ENCODE measurements at regions not wholly inside any gene's neighbourhood (a gene's known extent, or its start where the extent isn't known, plus 50 kb on each side); places are given as distances from the start of the nearest gene placed in this dataset.

DNA sequence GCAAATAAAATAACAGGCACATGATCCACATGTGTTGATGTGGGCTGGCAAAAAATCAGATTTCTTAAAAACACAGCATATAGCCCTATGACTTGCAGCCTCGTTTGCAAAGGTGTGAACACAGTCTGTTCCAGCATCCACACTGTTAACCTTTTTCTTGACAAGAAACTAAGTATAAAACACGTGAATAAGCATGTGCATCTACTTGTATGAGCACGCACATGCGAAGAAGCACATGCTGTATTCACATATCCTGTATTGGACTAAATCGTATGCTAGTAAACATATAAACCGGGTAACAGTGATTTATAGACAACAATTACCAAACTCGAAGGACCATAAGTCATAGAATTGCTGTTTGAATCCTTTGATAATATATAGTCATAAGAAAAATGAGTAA lies 218.7 kb downstream of the HDGFL1 start:
- H3K36me3 ChIP-seq (ENCODE audit: control insufficient read depth in 1 of 2, insufficient read depth in 2 of 2, low read length in 1 of 2) = no peaks in the 10 kb centered on the region
- intact Hi-C loops (cut with DNase I) = no loop called here
- no peak overlapping the region for H3K4me3 ChIP-seq (ENCODE audit: low read length in 2 of 2)
- peaks cover 1% of the 10 kb centered on the region for H3K9me3 ChIP-seq (ENCODE audit: control insufficient read depth, low read length)
- WGBS, 2 donors = 91% methylated on average over 7 of the region's 7 CpGs
- ATAC-seq (ENCODE audit: low FRiP score) (no peak), DNase-seq (no peak)
- H3K27me3 ChIP-seq (ENCODE audit: control insufficient read depth in 1 of 2, insufficient read depth in 2 of 2, low read length in 1 of 2) = no peaks in the 10 kb centered on the region
- no peaks in the 10 kb centered on the region for H3K4me1 ChIP-seq (ENCODE audit: control insufficient read depth in 1 of 2, insufficient read depth in 2 of 2, low read length in 2 of 2)
- H3K27ac ChIP-seq (ENCODE audit: low read depth in 1 of 2, low read length in 2 of 2) = no peak overlapping the region

DNA sequence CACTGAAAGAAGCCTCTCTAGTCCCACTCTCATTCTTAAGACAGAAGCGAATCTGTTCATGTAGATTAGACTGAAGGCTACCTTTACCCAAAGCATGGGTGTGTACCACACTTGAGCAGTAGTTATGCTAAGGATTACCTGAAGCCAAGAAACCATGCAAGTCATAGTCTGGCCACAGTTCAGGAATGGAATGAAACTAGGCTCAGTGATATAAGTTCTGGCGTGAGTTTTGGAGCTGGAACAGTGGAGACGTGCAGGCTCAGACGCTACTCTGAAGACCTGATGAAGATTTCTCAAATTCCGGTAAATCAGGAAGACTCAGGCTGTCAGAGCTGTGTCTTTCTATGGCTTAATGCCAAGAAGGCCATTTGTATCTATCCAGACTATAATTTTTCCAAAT lies 219.9 kb downstream of the HDGFL1 start:
- Histone ChIP-seq H3K27ac (ENCODE audit: low read depth in 1 of 2, low read length in 2 of 2) (no peak overlapping the region), H3K27me3 (ENCODE audit: control insufficient read depth in 1 of 2, insufficient read depth in 2 of 2, low read length in 1 of 2) (no peaks in the 10 kb centered on the region), H3K4me1 (ENCODE audit: control insufficient read depth in 1 of 2, insufficient read depth in 2 of 2, low read length in 2 of 2) (no peaks in the 10 kb centered on the region), H3K4me3 (ENCODE audit: low read length in 2 of 2) (no peak overlapping the region), H3K9me3 (ENCODE audit: control insufficient read depth, low read length) (peaks cover 1% of the 10 kb centered on the region), H3K36me3 (ENCODE audit: control insufficient read depth in 1 of 2, insufficient read depth in 2 of 2, low read length in 1 of 2) (no peaks in the 10 kb centered on the region)
- ATAC-seq (ENCODE audit: low FRiP score) = no peak
- DNase-seq = no peak
- intact Hi-C loops (cut with DNase I) = no loop called here
- WGBS, 2 donors = 43 to 66% methylated on average over 5 of the region's 5 CpGs

DNA sequence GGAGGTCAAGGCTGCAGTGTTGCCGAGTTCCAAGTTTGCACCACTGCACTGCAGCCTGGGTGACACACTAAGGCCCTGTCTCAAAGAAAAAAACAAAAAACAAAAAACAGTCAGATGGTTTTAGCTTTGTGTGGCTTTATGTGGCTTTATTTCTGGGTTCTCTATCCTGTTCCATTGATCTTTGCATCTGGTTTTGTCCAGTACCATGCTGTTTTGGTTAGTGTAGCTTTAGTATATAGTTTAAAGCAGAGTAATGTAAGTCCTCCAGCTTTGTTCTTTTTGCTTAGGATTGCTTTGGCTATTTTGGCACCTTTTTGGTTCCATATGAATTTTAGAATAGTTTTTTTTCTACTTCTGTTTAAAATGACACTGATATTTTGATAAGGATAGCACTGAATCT lies 225.5 kb downstream of the HDGFL1 start:
- Histone ChIP-seq H3K27me3 (ENCODE audit: control insufficient read depth in 1 of 2, insufficient read depth in 2 of 2, low read length in 1 of 2) (no peaks in the 10 kb centered on the region), H3K9me3 (ENCODE audit: control insufficient read depth, low read length) (peaks cover 3% of the 10 kb centered on the region), H3K4me3 (ENCODE audit: low read length in 2 of 2) (no peak overlapping the region), H3K36me3 (ENCODE audit: control insufficient read depth in 1 of 2, insufficient read depth in 2 of 2, low read length in 1 of 2) (no peaks in the 10 kb centered on the region), H3K4me1 (ENCODE audit: control insufficient read depth in 1 of 2, insufficient read depth in 2 of 2, low read length in 2 of 2) (no peaks in the 10 kb centered on the region), H3K27ac (ENCODE audit: low read depth in 1 of 2, low read length in 2 of 2) (no peak overlapping the region)
- DNase-seq (no peak), ATAC-seq (ENCODE audit: low FRiP score) (no peak)
- intact Hi-C loops (cut with DNase I) = no loop called here
- WGBS, 2 donors = 96 to 99% methylated on average over 1 of the region's 1 CpG

DNA sequence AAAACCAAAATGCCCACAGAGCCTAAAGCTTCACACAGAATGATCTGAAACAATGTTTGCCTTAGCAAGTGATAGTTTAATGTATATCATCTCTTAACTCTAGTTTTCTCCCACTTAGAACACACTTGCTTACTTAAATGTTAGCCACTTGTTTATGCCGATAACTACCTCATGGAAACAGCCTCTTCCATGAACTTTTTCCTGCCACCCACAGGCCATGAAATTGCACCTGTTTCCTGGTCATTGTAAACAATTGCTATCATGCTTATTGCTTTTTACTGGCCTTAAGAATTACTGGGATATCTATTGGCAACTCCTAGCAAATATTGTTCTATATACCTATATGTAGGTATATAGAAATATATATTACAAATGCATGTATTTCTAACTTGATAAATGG lies 231.1 kb downstream of the HDGFL1 start:
- intact Hi-C loops (cut with DNase I) = no loop called here
- Histone ChIP-seq H3K4me3 (ENCODE audit: low read length in 2 of 2) (no peak overlapping the region), H3K9me3 (ENCODE audit: control insufficient read depth, low read length) (no peaks in the 10 kb centered on the region), H3K27ac (ENCODE audit: low read depth in 1 of 2, low read length in 2 of 2) (no peak overlapping the region), H3K36me3 (ENCODE audit: control insufficient read depth in 1 of 2, insufficient read depth in 2 of 2, low read length in 1 of 2) (no peaks in the 10 kb centered on the region), H3K4me1 (ENCODE audit: control insufficient read depth in 1 of 2, insufficient read depth in 2 of 2, low read length in 2 of 2) (no peaks in the 10 kb centered on the region), H3K27me3 (ENCODE audit: control insufficient read depth in 1 of 2, insufficient read depth in 2 of 2, low read length in 1 of 2) (no peaks in the 10 kb centered on the region)
- no peak for ATAC-seq (ENCODE audit: low FRiP score)
- 95 to 98% methylated on average over 1 of the region's 1 CpG for WGBS, 2 donors
- no peak for DNase-seq

DNA sequence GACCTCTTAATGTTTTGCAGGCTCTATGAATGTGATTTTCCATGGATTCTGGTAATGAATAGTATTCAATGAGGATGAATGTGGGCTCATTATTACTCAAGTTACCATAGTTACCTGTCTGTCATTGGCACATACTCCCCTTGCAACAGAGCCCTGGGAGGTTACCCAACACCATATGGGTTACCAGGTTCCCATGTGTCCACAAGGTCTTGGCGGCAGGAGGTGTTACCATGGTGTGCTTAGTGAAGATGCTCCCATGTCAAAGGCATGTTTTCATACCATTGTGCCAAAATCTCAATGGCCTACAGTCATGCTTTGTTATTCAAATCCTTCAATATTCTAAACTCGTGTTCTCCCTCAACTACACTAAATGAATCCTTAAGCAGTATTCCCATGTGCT lies 232.5 kb downstream of the HDGFL1 start:
- WGBS, 2 donors = 94% methylated on average over 2 of the region's 2 CpGs
- intact Hi-C loops (cut with DNase I) = no loop called here
- no peak overlapping the region for H3K27ac ChIP-seq (ENCODE audit: low read depth in 1 of 2, low read length in 2 of 2)
- no peaks in the 10 kb centered on the region for H3K9me3 ChIP-seq (ENCODE audit: control insufficient read depth, low read length)
- no peak for ATAC-seq (ENCODE audit: low FRiP score)
- H3K4me1 ChIP-seq (ENCODE audit: control insufficient read depth in 1 of 2, insufficient read depth in 2 of 2, low read length in 2 of 2) = peaks cover 0 to 3% of the 10 kb centered on the region in 2 donors
- no peaks in the 10 kb centered on the region for H3K36me3 ChIP-seq (ENCODE audit: control insufficient read depth in 1 of 2, insufficient read depth in 2 of 2, low read length in 1 of 2)
- no peaks in the 10 kb centered on the region for H3K27me3 ChIP-seq (ENCODE audit: control insufficient read depth in 1 of 2, insufficient read depth in 2 of 2, low read length in 1 of 2)
- H3K4me3 ChIP-seq (ENCODE audit: low read length in 2 of 2) = no peak overlapping the region
- DNase-seq = no peak

DNA sequence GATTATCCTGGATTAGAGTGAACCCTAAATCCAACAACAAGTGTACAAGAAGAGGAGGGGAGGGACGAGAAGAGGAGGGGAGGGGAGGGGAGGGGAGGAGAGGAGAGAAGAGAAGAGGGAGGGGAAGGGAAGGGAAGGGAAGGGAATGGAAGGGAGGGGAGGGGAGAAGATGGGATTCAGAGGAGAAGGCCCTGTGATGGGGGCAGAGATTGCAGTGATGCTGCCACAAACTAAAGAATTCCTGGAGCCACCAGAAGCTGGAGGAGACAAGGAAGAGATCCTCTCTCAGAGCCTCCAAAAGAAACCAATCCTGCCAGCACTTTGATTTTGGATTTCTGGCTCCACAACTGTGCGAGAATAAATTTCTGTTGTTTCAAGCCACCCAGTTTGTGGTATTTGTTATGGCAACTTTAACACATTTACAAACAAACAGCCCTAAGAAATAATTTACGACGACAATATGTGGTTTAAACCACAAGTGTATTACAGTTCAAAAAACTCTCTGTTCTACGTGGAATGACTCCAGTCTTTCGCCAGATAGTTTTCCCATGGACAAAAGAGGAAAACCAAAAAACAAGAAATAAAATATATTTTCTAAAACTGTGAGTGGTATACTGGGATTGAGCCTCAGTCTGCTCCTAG lies 235.4 kb downstream of the HDGFL1 start:
- no peak for ATAC-seq (ENCODE audit: low FRiP score)
- Histone ChIP-seq H3K4me1 (ENCODE audit: control insufficient read depth in 1 of 2, insufficient read depth in 2 of 2, low read length in 2 of 2) (peaks cover 0 to 3% of the 10 kb centered on the region in 2 donors), H3K9me3 (ENCODE audit: control insufficient read depth, low read length) (no peaks in the 10 kb centered on the region), H3K36me3 (ENCODE audit: control insufficient read depth in 1 of 2, insufficient read depth in 2 of 2, low read length in 1 of 2) (no peaks in the 10 kb centered on the region), H3K27me3 (ENCODE audit: control insufficient read depth in 1 of 2, insufficient read depth in 2 of 2, low read length in 1 of 2) (no peaks in the 10 kb centered on the region), H3K27ac (ENCODE audit: low read depth in 1 of 2, low read length in 2 of 2) (no peak overlapping the region), H3K4me3 (ENCODE audit: low read length in 2 of 2) (no peak overlapping the region)
- WGBS, 2 donors = 94 to 95% methylated on average over 6 of the region's 6 CpGs
- no peak for DNase-seq
- intact Hi-C loops (cut with DNase I) = no loop called here

DNA sequence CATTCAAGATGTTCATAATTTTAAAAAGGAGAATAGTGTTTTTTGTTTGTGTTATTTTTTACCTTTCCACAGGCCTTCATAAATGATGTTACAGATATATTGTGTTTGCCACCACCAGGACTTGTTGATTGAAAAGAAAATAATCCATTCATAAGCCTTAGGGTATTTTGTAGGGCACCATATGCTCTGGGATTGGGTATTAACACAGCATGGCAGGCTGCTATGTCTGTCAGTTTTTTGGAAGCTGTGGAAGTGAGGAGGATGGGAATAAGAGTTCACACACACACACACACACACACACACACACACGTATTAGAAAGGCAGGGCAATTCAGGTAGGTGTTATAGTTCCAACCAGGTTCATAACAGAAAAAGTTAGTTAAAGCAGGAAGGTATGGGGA lies 237.9 kb downstream of the HDGFL1 start:
- H3K27ac ChIP-seq (ENCODE audit: low read depth in 1 of 2, low read length in 2 of 2) = no peak overlapping the region
- no peak overlapping the region for H3K4me3 ChIP-seq (ENCODE audit: low read length in 2 of 2)
- intact Hi-C loops (cut with DNase I) = no loop called here
- DNase-seq (no peak), ATAC-seq (ENCODE audit: low FRiP score) (no peak)
- 83 to 88% methylated on average over 1 of the region's 1 CpG for WGBS, 2 donors
- H3K9me3 ChIP-seq (ENCODE audit: control insufficient read depth, low read length) = no peaks in the 10 kb centered on the region
- peaks cover 0 to 3% of the 10 kb centered on the region in 2 donors for H3K4me1 ChIP-seq (ENCODE audit: control insufficient read depth in 1 of 2, insufficient read depth in 2 of 2, low read length in 2 of 2)
- no peaks in the 10 kb centered on the region for H3K36me3 ChIP-seq (ENCODE audit: control insufficient read depth in 1 of 2, insufficient read depth in 2 of 2, low read length in 1 of 2)
- H3K27me3 ChIP-seq (ENCODE audit: control insufficient read depth in 1 of 2, insufficient read depth in 2 of 2, low read length in 1 of 2) = no peaks in the 10 kb centered on the region

DNA sequence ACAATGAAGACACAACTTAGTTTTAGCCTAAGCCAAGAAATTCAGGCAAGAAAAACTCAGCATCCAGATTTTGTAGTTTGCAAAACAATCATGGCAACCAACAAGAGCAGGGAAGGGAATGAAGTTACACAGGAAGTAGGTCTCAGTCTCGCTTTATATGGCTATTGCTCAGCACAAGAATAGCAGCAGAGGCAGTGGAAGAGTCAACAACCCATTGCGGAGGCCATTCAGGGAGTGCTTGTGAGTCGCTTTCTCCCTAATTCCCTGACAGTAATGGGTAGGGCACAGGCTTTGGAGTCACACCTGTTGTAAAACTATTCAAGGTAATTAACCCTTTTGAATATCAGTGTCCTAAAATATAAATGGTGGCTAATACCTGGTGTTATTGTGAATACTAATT lies 238.5 kb downstream of the HDGFL1 start:
- DNase-seq (no peak), ATAC-seq (ENCODE audit: low FRiP score) (no peak)
- H3K9me3 ChIP-seq (ENCODE audit: control insufficient read depth, low read length) = no peaks in the 10 kb centered on the region
- intact Hi-C loops (cut with DNase I) = no loop called here
- no peaks in the 10 kb centered on the region for H3K36me3 ChIP-seq (ENCODE audit: control insufficient read depth in 1 of 2, insufficient read depth in 2 of 2, low read length in 1 of 2)
- H3K4me3 ChIP-seq (ENCODE audit: low read length in 2 of 2) = no peak overlapping the region
- peaks cover 0 to 3% of the 10 kb centered on the region in 2 donors for H3K4me1 ChIP-seq (ENCODE audit: control insufficient read depth in 1 of 2, insufficient read depth in 2 of 2, low read length in 2 of 2)
- 95 to 96% methylated on average over 3 of the region's 3 CpGs for WGBS, 2 donors
- H3K27ac ChIP-seq (ENCODE audit: low read depth in 1 of 2, low read length in 2 of 2) = no peak overlapping the region
- H3K27me3 ChIP-seq (ENCODE audit: control insufficient read depth in 1 of 2, insufficient read depth in 2 of 2, low read length in 1 of 2) = no peaks in the 10 kb centered on the region

DNA sequence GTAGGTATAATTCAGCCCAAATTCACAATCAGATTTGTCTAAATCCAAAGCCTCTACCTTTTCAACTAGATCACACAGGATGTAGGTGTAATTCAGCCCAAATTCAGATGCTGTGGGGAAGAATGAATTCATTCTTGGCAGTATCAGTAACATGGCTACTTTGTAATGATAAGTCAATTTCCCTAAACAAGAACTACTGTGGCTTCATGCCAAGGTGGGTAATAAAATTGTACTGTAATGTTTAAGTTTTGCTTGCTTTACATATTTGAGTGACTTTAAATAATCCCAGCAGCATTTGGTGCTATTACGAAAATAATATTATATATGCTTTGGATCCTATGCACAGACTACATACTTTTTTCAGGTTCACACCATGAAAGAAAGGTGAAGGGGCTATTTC lies 239.1 kb downstream of the HDGFL1 start:
- DNase-seq = no peak
- Histone ChIP-seq H3K4me1 (ENCODE audit: control insufficient read depth in 1 of 2, insufficient read depth in 2 of 2, low read length in 2 of 2) (peaks cover 0 to 3% of the 10 kb centered on the region in 2 donors), H3K36me3 (ENCODE audit: control insufficient read depth in 1 of 2, insufficient read depth in 2 of 2, low read length in 1 of 2) (no peaks in the 10 kb centered on the region), H3K9me3 (ENCODE audit: control insufficient read depth, low read length) (no peaks in the 10 kb centered on the region), H3K27me3 (ENCODE audit: control insufficient read depth in 1 of 2, insufficient read depth in 2 of 2, low read length in 1 of 2) (no peaks in the 10 kb centered on the region), H3K27ac (ENCODE audit: low read depth in 1 of 2, low read length in 2 of 2) (no peak overlapping the region), H3K4me3 (ENCODE audit: low read length in 2 of 2) (no peak overlapping the region)
- 92 to 94% methylated on average over 1 of the region's 1 CpG for WGBS, 2 donors
- no peak for ATAC-seq (ENCODE audit: low FRiP score)
- intact Hi-C loops (cut with DNase I) = no loop called here
